ENCODE measurements at regions not wholly inside any gene's neighbourhood (a gene's known extent, or its start where the extent isn't known, plus 50 kb on each side); places are given as distances from the start of the nearest gene placed in this dataset.

DNA sequence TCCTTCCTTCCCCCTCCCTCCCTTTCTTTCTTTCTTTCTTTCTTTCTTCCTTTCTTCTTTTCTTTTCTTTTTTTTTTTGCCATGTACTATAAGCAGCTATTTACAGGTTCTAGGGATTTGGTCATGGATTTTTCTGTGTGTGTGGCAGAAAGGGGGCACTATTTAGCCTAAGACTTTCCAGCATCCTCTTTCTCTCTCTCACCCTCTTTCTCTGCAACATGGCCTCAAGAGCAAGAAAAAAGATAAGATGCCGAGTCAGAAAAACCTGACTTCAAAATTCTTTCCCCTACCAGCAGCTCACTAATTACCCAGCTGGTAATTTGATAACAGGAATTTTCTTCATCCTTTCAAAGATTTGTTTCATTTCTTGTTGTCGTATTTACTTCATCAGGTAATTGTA lies 458.3 kb upstream of the ADAMTS5 start:
- TF ChIP-seq CTCF (IDR thresholded peaks at IDR 0.05) (no peak), POLR2A (IDR thresholded peaks at IDR 0.05) (no peak)

Data from vagina (tissue), 2 donors.